Naive thymus-derived CD8-positive, alpha-beta T cell (primary cell): ENCODE measurements at regions not wholly inside any gene's neighbourhood (a gene's known extent, or its start where the extent isn't known, plus 50 kb on each side); places are given as distances from the start of the nearest gene placed in this dataset.
"Not testable (repeated sequence)": the region's sequence is repeated elsewhere in the genome, so short reads cannot be mapped to it uniquely, and the experiment has no call there.

Experiments
- ATAC-seq, 2 donors: fragments of 150-1000 bp; cut with Tn5 transposase in 1 of 2; sonication (Bioruptor Pico), chemical (Tn5 transposase) in 1 of 2; 1 replicate in 1 of 2; 2 replicates in 1 of 2; pipeline ENCODE4 v1.10.0; 2021; ENCODE audit warnings: mild to moderate bottlenecking in 2 of 2, moderate library complexity in 2 of 2
- POLR2A ChIA-PET: fragments of 350-600 bp; sonication (Branson Sonifier 250); formaldehyde crosslinking; loops from one replicate; lab custom pipeline; 2021; ENCODE audit warnings: antibody characterized with exemption; lab: Charles Lee
- DNase-seq, 10 donors: peaks; one replicate each; pipeline versions ENCODE4 v3.0.0 to v3.0.0-alpha.2; 2020 to 2022
- H3K27ac Mint-ChIP-seq, 10 donors: one replicate each; pipeline ENCODE4 v1.8.0; 2020 to 2022; ENCODE audit warnings: mild to moderate bottlenecking in 10 of 10, mixed read lengths in 10 of 10, moderate library complexity in 4 of 10, inconsistent platforms in 1 of 10
- H3K27me3 Mint-ChIP-seq, 5 donors: one replicate each; pipeline ENCODE4 v1.8.0; 2021 to 2022; ENCODE audit warnings: mixed read lengths in 5 of 5
- H3K36me3 Mint-ChIP-seq, 3 donors: one replicate each; pipeline ENCODE4 v1.8.0; 2020 to 2022; ENCODE audit warnings: mixed read lengths in 3 of 3, mild to moderate bottlenecking in 2 of 3, inconsistent platforms in 1 of 3
- H3K4me1 Mint-ChIP-seq, 4 donors: one replicate each; pipeline ENCODE4 v1.8.0; 2021 to 2022; ENCODE audit warnings: mixed read lengths in 4 of 4
- H3K4me3 Mint-ChIP-seq, 10 donors: one replicate each; pipeline ENCODE4 v1.8.0; 2020 to 2022; ENCODE audit warnings: mild to moderate bottlenecking in 10 of 10, mixed read lengths in 10 of 10, moderate library complexity in 6 of 10, inconsistent platforms in 1 of 10
- H3K9me3 Mint-ChIP-seq, 9 donors: one replicate each; pipeline ENCODE4 v1.8.0; 2020 to 2022; ENCODE audit warnings: mixed read lengths in 9 of 9, mild to moderate bottlenecking in 3 of 9, inconsistent platforms in 1 of 9, moderate library complexity in 1 of 9

DNA sequence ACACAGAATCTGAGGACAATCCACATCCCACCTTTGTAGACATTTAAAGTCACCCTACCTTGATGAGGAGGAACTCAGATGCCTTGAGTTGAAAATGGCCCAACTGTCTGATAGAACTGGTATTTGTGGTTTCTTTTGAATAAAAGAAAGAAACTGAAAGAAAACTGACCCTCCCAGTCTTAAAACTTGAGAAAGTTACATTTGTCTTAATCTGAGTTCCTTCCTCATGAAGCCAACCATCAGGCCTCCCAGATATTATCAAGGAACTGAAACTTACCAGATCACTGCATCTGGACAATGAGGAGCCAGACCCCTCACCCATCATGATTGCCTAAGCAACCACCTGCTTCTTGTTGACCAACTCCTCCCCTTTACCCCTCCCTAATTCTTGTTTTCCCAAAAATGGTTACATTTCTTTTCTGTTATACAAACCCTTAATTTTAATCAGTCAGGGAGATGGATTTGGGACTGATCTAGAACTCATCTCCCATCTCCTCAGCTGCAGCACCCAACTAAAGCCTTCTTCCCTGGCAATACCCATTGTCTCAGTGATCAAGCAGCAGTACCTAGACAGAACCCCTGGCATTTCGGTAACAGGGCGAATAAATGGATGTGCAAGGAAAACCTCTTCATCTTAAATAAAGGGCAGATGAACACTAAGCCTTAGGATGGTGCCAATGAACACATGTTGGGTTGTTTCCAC is 72.0 kb upstream of the RESF1 start:
- DNase-seq (no peak), ATAC-seq (no peak)
- Mint-ChIP-seq H3K4me3 (peak overlapping the region in 5 of 10 donors; percentile 39 to 80 (median 54)), H3K27me3 (no peaks in the 10 kb centered on the region), H3K9me3 (peaks cover 0 to 67% (median 29%) of the 10 kb centered on the region in 9 donors), H3K27ac (peak overlapping the region in 9 of 10 donors; percentile 54 to 92 (median 68)), H3K36me3 (peaks cover 0 to 49% (median 31%) of the 10 kb centered on the region in 3 donors), H3K4me1 (peaks cover 13 to 63% (median 39%) of the 10 kb centered on the region in 4 donors)
- POLR2A ChIA-PET = interaction anchor here (1.1 to 1.5 kb wide), 2 partner anchors 9 to 158 kb away, joined by 4 to 5 read pairs; partner anchors contain the start of gene AMN1

DNA sequence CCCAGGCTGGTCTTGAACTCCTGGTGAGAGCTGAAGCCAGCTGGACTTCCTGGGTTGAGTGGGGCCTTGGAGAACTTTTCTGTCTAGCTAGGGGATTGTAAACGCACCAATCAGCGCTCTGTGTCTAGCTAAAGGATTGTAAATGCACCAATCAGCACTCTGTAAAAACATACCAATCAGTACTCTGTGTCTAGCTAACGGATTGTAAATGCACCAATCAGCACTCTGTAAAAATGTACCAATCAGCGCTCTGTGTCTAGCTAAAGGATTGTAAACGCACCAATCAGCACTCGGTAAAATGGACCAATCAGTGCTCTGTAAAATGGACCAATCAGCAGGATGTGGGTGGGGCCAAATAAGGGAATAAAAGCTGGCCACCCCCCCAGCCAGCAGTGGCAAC is 76.5 kb upstream of the RESF1 start:
- not testable (repeated sequence) for DNase-seq, H3K27me3 Mint-ChIP-seq, ATAC-seq, H3K4me3 Mint-ChIP-seq
- Mint-ChIP-seq H3K9me3 (peaks cover 0 to 58% (median 15%) of the 10 kb centered on the region in 9 donors), H3K36me3 (peaks cover 0 to 35% (median 19%) of the 10 kb centered on the region in 3 donors), H3K27ac (peak overlapping the region in 2 of 10 donors; percentile 1 to 37), H3K4me1 (peaks cover 12 to 58% (median 28%) of the 10 kb centered on the region in 4 donors)
- POLR2A ChIA-PET = interaction anchor here (0.9 to 1.6 kb wide), 4 partner anchors 8 to 48 kb away, joined by 3 to 4 read pairs (median 3); no protein-coding TSS in a partner anchor

DNA sequence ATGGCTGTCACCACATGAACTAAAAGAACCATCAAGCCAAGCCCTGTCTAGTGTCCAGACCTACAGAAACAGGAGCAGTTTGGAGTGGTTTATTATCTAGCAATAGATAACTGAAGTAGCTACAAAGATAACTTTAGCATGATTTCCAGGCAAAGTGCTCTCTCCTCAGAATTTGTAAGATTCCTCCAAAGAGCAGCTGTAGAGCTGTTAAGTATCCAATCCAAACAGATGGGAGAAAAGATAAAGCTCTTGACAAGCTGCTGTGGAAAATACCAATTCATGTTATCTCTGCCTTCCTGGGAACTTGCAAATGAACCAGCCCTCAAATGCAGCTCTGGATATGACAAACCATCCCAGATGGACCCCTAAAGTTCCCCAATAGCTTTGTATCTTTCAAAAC is 78.9 kb upstream of the RESF1 start:
- H3K36me3 Mint-ChIP-seq = peaks cover 0 to 15% (median 5%) of the 10 kb centered on the region in 3 donors
- no peak overlapping the region for H3K4me3 Mint-ChIP-seq
- DNase-seq (no peak), ATAC-seq (no peak)
- H3K27me3 Mint-ChIP-seq = no peaks in the 10 kb centered on the region
- H3K27ac Mint-ChIP-seq = peak overlapping the region in 4 of 10 donors; percentile 32 to 68 (median 44)
- peaks cover 13 to 58% (median 31%) of the 10 kb centered on the region in 4 donors for H3K4me1 Mint-ChIP-seq
- peaks cover 0 to 35% (median 7%) of the 10 kb centered on the region in 9 donors for H3K9me3 Mint-ChIP-seq
- POLR2A ChIA-PET = interaction anchor here (1.3 to 3.5 kb wide), 4 partner anchors 10 to 151 kb away, joined by 4 to 25 read pairs (median 5); no protein-coding TSS in a partner anchor

DNA sequence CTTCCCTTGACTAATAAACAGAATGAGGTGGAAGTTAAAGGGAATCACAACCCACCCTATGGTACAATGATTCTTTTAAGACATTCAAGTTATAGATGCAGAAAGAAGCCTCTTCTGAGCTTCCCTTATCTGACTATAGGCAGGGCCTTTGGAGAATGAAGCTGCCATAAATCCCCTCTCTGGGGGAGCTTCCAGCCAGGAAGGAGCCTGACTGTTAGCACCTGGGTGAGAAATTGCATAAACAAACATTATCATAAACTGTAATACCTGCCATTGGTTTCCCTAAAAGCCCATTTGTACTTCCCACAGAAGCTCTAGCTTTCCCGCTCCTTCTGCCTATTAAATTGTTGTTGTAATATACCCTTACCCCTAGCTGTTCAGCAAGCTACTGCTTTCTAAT is 81.3 kb upstream of the RESF1 start:
- POLR2A ChIA-PET = interaction anchor here (0.8 to 3.5 kb wide), 8 partner anchors 10 to 103 kb away, joined by 3 to 25 read pairs (median 6); partner anchors contain the start of gene RESF1
- Mint-ChIP-seq H3K9me3 (peaks cover 0 to 26% (median 4%) of the 10 kb centered on the region in 9 donors), H3K36me3 (peaks cover 0 to 15% (median 9%) of the 10 kb centered on the region in 3 donors), H3K27ac (peak overlapping the region in 9 of 10 donors; percentile 12 to 98 (median 89)), H3K4me3 (peak overlapping the region in 1 of 10 donors; percentile 10), H3K4me1 (peaks cover 22 to 71% (median 46%) of the 10 kb centered on the region in 4 donors), H3K27me3 (no peaks in the 10 kb centered on the region)
- ATAC-seq (no peak), DNase-seq (no peak)

DNA sequence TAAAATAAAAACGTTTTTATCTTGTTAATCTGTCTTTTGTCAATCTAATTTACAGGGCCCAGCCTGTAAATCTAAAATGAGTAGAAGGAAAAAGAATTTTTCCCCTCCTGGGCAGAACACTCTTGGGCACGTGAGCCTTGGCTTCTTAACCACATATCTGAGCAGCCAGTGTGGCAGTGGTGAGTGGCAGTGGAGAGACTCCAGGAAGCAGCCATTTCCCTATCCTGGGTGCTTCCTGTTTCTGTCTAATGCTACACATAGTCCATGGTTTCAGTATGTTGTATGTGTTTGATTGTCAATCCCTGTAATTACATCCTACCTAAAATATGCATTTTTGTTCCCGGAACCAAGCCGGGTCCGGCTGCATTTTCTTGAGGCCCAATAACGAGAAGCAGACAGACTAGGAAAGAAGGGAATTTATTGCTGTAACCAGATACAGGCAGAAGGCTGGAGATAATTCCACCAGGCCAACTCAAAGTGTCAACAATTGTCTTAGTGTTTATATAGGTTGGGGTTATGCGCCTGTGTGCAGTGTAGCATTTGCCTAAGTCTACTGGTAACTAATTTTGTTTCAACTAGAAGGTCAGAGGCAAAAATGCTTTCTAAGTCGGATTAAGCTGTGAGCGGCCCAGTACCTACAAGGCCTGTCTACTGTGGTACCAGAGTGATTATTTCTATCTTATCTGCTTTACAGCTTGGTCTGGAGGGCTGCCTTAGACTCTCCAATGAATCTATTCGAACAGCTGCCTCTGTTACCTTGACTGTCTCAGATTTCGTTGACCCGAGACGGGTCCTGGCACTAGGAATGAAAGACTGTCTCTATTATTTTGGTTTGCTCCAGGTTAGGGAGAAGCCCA is 82.4 kb upstream of the RESF1 start:
- H3K36me3 Mint-ChIP-seq = peaks cover 0 to 18% (median 16%) of the 10 kb centered on the region in 3 donors
- DNase-seq (peak in 1 of 10 donors; percentile 11), ATAC-seq (peak in 1 of 2 donors; percentile 28)
- POLR2A ChIA-PET = interaction anchor here (0.6 to 3.5 kb wide), 11 partner anchors 11 to 148 kb away, joined by 3 to 25 read pairs (median 6); partner anchors contain the start of genes AMN1 and RESF1
- H3K27me3 Mint-ChIP-seq = no peaks in the 10 kb centered on the region
- H3K4me1 Mint-ChIP-seq = peaks cover 23 to 77% (median 53%) of the 10 kb centered on the region in 4 donors
- H3K27ac Mint-ChIP-seq = peak overlapping the region; percentile 72 to 98 (median 90)
- H3K9me3 Mint-ChIP-seq = peaks cover 0 to 33% (median 8%) of the 10 kb centered on the region in 9 donors
- H3K4me3 Mint-ChIP-seq = peak overlapping the region in 9 of 10 donors; percentile 4 to 69 (median 41)

DNA sequence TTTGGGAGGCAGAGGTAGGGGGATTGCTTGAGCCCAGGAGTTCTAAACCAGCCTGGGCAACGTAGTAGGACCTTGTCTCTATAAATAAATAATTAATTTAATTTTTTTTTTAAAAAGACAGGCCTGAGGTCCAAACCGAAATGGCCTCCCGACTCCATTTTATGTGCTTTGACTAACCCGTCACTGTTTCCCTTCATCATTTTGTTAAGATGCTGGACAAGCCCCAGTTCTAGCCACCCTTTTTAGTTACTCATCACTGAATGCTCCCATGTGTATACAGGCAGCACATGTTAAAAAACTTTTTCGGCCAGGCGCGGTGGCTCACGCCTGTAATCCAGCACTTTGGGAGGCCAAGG is 83.6 kb upstream of the RESF1 start:
- H3K4me1 Mint-ChIP-seq = peaks cover 23 to 76% (median 53%) of the 10 kb centered on the region in 4 donors
- no peaks in the 10 kb centered on the region for H3K27me3 Mint-ChIP-seq
- H3K4me3 Mint-ChIP-seq = peak overlapping the region; percentile 62 to 85 (median 78)
- no peak for DNase-seq
- H3K27ac Mint-ChIP-seq = peak overlapping the region; percentile 96 to 99 (median 98)
- no peak for ATAC-seq
- peaks cover 0 to 18% (median 16%) of the 10 kb centered on the region in 3 donors for H3K36me3 Mint-ChIP-seq
- POLR2A ChIA-PET = interaction anchor here (0.9 to 3.2 kb wide), 10 partner anchors 8 to 147 kb away, joined by 3 to 29 read pairs (median 7); partner anchors contain the start of genes AMN1 and RESF1
- H3K9me3 Mint-ChIP-seq = peaks cover 0 to 33% (median 8%) of the 10 kb centered on the region in 9 donors

DNA sequence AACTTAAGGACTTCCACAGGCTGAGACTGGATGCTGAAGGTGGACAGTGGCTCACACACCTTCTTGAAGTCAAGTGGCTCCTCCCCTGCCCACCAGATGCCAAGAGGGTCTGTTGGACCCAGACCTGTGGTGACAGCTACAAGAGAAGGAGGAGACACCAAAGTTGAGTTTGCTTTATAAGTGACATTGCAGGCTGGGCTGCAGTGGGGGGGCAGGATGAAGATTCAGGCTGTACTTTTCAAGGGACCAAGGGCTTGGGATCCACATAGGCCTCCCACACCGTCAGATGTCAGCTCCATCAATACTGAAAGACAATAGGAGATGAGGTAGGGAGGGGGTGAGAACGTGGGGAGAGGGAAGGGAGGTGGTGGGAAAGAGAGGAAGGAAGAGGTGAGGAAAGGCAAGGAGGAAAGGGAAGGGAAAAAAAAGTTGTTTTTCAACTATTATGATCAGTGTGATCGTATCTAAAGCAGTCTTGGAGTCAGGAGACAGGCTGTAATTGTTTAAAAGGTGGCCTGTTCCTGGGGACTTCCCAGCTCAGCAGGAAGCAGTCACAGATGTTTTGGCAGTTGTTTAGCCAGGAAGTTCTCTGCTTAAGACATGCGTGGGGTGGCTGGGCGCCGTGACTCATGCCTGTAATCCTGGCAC is 84.1 kb upstream of the RESF1 start:
- Mint-ChIP-seq H3K27ac (peak overlapping the region; percentile 96 to 99 (median 98)), H3K36me3 (peaks cover 0 to 18% (median 16%) of the 10 kb centered on the region in 3 donors), H3K4me1 (peaks cover 22 to 71% (median 53%) of the 10 kb centered on the region in 4 donors), H3K4me3 (peak overlapping the region; percentile 62 to 85 (median 78)), H3K27me3 (no peaks in the 10 kb centered on the region), H3K9me3 (peaks cover 0 to 29% (median 8%) of the 10 kb centered on the region in 9 donors)
- DNase-seq (peak; percentile 35 to 85 (median 70)), ATAC-seq (peak; percentile 92 to 98)
- POLR2A ChIA-PET = interaction anchor here (0.9 to 3.2 kb wide), 10 partner anchors 8 to 146 kb away, joined by 3 to 29 read pairs (median 7); partner anchors contain the start of genes AMN1 and RESF1

DNA sequence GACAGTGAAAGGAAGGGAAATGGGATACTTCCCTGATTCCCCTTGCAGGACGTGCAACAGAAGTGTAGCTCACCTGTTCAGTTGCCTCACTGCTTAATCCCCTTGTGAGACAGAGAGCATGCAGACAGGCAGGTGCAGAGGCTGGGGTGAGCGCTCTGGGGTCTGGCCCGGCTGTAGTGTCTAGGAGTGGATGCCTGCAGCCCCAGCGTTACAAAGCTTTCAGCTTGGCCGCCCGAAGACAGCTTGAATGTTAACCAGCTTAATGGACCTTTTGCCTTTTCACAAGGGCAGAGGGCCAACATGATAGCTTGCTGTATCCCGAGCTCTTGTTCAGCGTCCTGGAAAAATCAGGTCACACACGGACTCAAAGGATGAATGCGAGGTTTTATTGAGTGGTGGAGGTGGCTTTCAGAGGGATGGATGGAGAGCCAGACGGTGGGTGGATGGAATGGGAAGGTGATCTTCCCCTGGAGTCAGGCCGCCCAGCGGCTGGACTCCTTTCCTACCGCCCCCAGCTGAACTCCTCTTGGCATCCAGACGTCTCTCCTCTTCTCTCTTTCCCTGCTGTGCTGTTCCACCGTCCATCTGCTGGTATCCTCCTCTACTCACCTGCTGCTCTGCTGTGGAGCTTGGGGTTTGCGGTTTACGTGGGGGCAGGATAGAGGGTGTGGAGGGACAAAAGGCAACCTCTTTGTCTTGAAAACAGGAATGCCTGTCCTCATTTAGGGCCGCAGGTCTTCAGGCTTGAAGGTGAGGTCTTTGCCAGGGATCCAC is 86.2 kb upstream of the RESF1 start:
- Mint-ChIP-seq H3K27ac (peak overlapping the region; percentile 58 to 98 (median 86)), H3K4me3 (peak overlapping the region in 1 of 10 donors; percentile 48), H3K27me3 (no peaks in the 10 kb centered on the region), H3K9me3 (peaks cover 0 to 15% (median 6%) of the 10 kb centered on the region in 9 donors), H3K36me3 (peaks cover 0 to 11% (median 10%) of the 10 kb centered on the region in 3 donors), H3K4me1 (peaks cover 25 to 63% (median 48%) of the 10 kb centered on the region in 4 donors)
- no peak for ATAC-seq
- no peak for DNase-seq
- POLR2A ChIA-PET = interaction anchor here (0.5 to 3.2 kb wide), 4 partner anchors 18 to 183 kb away, joined by 3 to 29 read pairs (median 6); partner anchors contain the start of gene RESF1

DNA sequence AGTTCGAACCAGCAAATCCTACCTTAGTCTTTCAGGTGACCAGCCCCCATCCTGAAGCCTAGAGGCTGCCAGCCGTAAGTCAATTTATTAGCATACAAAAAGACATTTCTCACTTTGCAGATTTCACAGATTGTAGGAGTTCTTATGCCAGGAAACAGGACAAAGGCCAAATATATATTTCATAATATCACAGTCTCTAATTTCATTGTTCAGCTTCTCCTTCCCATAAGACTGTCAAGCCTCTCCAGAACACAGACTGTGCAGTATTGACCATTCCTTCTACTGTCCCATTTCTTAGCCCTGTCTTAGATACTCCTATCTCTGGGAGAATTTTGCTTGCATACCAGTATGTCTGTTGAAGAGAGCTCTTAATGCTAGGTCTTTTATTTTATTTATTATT is 89.2 kb upstream of the RESF1 start:
- POLR2A ChIA-PET = interaction anchor here (1.6 kb wide), 1 partner anchor 90 kb away, joined by 5 read pairs; the partner anchor contains the start of gene RESF1
- peak overlapping the region in 3 of 10 donors; percentile 8 to 53 (median 34) for H3K27ac Mint-ChIP-seq
- no peak for ATAC-seq
- H3K4me1 Mint-ChIP-seq = peaks cover 14 to 52% (median 31%) of the 10 kb centered on the region in 4 donors
- peaks cover 0 to 14% (median 6%) of the 10 kb centered on the region in 9 donors for H3K9me3 Mint-ChIP-seq
- H3K4me3 Mint-ChIP-seq = no peak overlapping the region
- DNase-seq = no peak
- peaks cover 0 to 11% (median 10%) of the 10 kb centered on the region in 3 donors for H3K36me3 Mint-ChIP-seq
- H3K27me3 Mint-ChIP-seq = no peaks in the 10 kb centered on the region

DNA sequence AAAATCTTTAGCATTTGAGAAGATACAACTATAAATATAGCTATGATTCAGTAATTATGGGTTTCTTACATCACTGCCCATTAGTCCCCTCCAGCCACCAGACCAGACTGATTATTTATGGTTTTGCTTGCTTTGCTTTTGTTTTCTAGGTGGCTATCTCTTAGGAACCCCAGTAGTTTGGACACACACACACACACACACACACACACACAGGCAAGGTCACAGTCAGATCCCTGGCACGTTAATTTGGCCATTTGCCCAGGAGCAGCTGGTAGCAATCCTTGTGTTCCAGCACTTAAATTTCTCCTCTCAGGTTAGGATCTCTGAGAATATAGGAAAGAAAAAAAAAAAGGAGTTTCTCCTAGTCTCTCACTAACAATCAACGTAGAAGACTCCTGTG is 90.2 kb upstream of the RESF1 start:
- Mint-ChIP-seq H3K4me3 (no peak overlapping the region), H3K27ac (no peak overlapping the region), H3K9me3 (peaks cover 0 to 14% (median 7%) of the 10 kb centered on the region in 9 donors), H3K36me3 (peaks cover 0 to 12% (median 6%) of the 10 kb centered on the region in 3 donors), H3K4me1 (peaks cover 9 to 44% (median 21%) of the 10 kb centered on the region in 4 donors), H3K27me3 (no peaks in the 10 kb centered on the region)
- ATAC-seq (no peak), DNase-seq (no peak)
- POLR2A ChIA-PET = interaction anchor here (0.8 to 1.6 kb wide), 4 partner anchors 11 to 138 kb away, joined by 3 to 6 read pairs (median 4); partner anchors contain the start of gene RESF1
